ENCODE measurements at regions not wholly inside any gene's neighbourhood (a gene's known extent, or its start where the extent isn't known, plus 50 kb on each side); places are given as distances from the start of the nearest gene placed in this dataset.

- TF ChIP-seq, protein P1, sequence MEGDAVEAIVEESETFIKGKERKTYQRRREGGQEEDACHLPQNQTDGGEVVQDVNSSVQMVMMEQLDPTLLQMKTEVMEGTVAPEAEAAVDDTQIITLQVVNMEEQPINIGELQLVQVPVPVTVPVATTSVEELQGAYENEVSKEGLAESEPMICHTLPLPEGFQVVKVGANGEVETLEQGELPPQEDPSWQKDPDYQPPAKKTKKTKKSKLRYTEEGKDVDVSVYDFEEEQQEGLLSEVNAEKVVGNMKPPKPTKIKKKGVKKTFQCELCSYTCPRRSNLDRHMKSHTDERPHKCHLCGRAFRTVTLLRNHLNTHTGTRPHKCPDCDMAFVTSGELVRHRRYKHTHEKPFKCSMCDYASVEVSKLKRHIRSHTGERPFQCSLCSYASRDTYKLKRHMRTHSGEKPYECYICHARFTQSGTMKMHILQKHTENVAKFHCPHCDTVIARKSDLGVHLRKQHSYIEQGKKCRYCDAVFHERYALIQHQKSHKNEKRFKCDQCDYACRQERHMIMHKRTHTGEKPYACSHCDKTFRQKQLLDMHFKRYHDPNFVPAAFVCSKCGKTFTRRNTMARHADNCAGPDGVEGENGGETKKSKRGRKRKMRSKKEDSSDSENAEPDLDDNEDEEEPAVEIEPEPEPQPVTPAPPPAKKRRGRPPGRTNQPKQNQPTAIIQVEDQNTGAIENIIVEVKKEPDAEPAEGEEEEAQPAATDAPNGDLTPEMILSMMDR (conservative IDR thresholded peaks at IDR 0.05) = no peak
- no peak for TF ChIP-seq EZH2 (IDR thresholded peaks at IDR 0.05; ENCODE audit: low read depth)
These were observed 404.8 kb downstream of the MEIS1 start for GRCh38 chr2:66839551-66840320.
